ENCODE measurements at regions not wholly inside any gene's neighbourhood (a gene's known extent, or its start where the extent isn't known, plus 50 kb on each side); places are given as distances from the start of the nearest gene placed in this dataset.

DNA sequence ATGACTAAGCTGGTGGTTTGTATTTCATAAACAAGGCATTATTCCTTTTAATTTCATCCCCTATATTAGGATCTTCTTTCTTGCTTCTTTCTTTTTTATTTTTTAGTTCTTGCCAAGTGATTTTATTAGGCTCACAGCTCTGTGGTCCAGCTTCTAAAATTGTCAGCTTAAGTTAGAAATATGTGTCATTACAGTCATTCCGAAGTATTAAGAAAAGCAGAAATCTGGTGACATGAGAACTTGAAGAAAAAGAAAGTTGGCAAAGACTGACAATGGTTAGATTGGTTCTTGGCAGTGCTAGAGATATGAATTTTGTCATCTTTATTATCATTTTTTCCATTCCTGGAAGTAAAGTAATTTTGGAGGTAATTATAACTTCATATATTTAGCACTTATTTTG lies 166.5 kb upstream of the PRR16 start:
- Histone ChIP-seq H3K27ac (no peak overlapping the region), H3K4me1 (no peaks in the 10 kb centered on the region), H3K4me3 (no peak overlapping the region), H3K27me3 (ENCODE audit: low read depth) (no peaks in the 10 kb centered on the region), H3K9me3 (no peaks in the 10 kb centered on the region), H3K36me3 (no peaks in the 10 kb centered on the region)
- TF ChIP-seq, protein P1, sequence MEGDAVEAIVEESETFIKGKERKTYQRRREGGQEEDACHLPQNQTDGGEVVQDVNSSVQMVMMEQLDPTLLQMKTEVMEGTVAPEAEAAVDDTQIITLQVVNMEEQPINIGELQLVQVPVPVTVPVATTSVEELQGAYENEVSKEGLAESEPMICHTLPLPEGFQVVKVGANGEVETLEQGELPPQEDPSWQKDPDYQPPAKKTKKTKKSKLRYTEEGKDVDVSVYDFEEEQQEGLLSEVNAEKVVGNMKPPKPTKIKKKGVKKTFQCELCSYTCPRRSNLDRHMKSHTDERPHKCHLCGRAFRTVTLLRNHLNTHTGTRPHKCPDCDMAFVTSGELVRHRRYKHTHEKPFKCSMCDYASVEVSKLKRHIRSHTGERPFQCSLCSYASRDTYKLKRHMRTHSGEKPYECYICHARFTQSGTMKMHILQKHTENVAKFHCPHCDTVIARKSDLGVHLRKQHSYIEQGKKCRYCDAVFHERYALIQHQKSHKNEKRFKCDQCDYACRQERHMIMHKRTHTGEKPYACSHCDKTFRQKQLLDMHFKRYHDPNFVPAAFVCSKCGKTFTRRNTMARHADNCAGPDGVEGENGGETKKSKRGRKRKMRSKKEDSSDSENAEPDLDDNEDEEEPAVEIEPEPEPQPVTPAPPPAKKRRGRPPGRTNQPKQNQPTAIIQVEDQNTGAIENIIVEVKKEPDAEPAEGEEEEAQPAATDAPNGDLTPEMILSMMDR (IDR thresholded peaks at IDR 0.05): no peak
- DNase-seq (no peak), ATAC-seq (no peak)
- intact Hi-C loops (cut with DNase I): no loop called here

GRCh38 chr5:120298981-120299380 lies 165.1 kb upstream of the PRR16 start:
- no peaks in the 10 kb centered on the region for H3K27me3 ChIP-seq (ENCODE audit: low read depth)
- H3K9me3 ChIP-seq: no peaks in the 10 kb centered on the region
- no peaks in the 10 kb centered on the region for H3K4me1 ChIP-seq
- H3K27ac ChIP-seq: no peak overlapping the region
- no peak for ATAC-seq
- TF ChIP-seq, protein P1 (IDR thresholded peaks at IDR 0.05): no peak
- no peaks in the 10 kb centered on the region for H3K36me3 ChIP-seq
- H3K4me3 ChIP-seq: no peak overlapping the region
- DNase-seq: no peak
- intact Hi-C loops (cut with DNase I): no loop called here

DNA sequence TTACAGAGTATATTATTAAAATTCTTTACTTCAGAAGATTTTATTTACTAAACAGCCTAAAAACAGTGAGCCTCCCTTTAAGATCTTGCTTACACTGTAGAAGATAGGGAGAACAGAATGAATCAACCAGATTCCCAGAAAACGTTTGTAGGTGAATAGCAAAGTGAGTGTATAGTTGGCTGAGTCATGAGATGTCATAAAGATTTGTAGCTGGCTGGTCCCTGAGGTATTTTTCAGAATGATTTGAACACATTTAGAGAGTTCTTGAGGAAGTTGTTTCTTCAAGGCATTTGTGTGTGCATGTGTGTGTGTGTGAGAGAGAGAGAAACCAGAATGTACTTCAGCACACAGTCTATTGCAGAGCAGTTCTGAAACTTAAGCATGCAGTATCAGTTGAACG lies 159.4 kb upstream of the PRR16 start:
- H3K36me3 ChIP-seq: no peaks in the 10 kb centered on the region
- intact Hi-C loops (cut with DNase I): no loop called here
- no peak for DNase-seq
- H3K4me3 ChIP-seq: no peak overlapping the region
- H3K27ac ChIP-seq: no peak overlapping the region
- TF ChIP-seq, protein P1 (IDR thresholded peaks at IDR 0.05): no peak
- H3K4me1 ChIP-seq: no peaks in the 10 kb centered on the region
- no peak for ATAC-seq
- no peaks in the 10 kb centered on the region for H3K27me3 ChIP-seq (ENCODE audit: low read depth)
- H3K9me3 ChIP-seq: no peaks in the 10 kb centered on the region

GRCh38 chr5:120306303-120306702 lies 157.8 kb upstream of the PRR16 start:
- Histone ChIP-seq H3K27ac (no peak overlapping the region), H3K36me3 (no peaks in the 10 kb centered on the region), H3K4me3 (no peak overlapping the region), H3K27me3 (ENCODE audit: low read depth) (no peaks in the 10 kb centered on the region), H3K9me3 (no peaks in the 10 kb centered on the region), H3K4me1 (no peaks in the 10 kb centered on the region)
- intact Hi-C loops (cut with DNase I): no loop called here
- no peak for DNase-seq
- no peak for ATAC-seq
- TF ChIP-seq, protein P1 (IDR thresholded peaks at IDR 0.05): no peak

GRCh38 chr5:120314191-120314590 lies 149.9 kb upstream of the PRR16 start:
- Histone ChIP-seq H3K4me1 (no peaks in the 10 kb centered on the region), H3K9me3 (no peaks in the 10 kb centered on the region), H3K27ac (no peak overlapping the region), H3K4me3 (no peak overlapping the region), H3K36me3 (no peaks in the 10 kb centered on the region), H3K27me3 (ENCODE audit: low read depth) (no peaks in the 10 kb centered on the region)
- intact Hi-C loops (cut with DNase I): no loop called here
- DNase-seq: no peak
- no peak for ATAC-seq
- TF ChIP-seq, protein P1 (IDR thresholded peaks at IDR 0.05): no peak

GRCh38 chr5:120320626-120321025 lies 143.5 kb upstream of the PRR16 start:
- Histone ChIP-seq H3K9me3 (no peaks in the 10 kb centered on the region), H3K27me3 (ENCODE audit: low read depth) (no peaks in the 10 kb centered on the region), H3K36me3 (no peaks in the 10 kb centered on the region), H3K4me3 (no peak overlapping the region), H3K4me1 (no peaks in the 10 kb centered on the region), H3K27ac (no peak overlapping the region)
- TF ChIP-seq, protein P1 (IDR thresholded peaks at IDR 0.05): no peak
- intact Hi-C loops (cut with DNase I): no loop called here
- DNase-seq (no peak), ATAC-seq (no peak)
